HG03342 (cell line): ENCODE measurements at regions not wholly inside any gene's neighbourhood (a gene's known extent, or its start where the extent isn't known, plus 50 kb on each side); places are given as distances from the start of the nearest gene placed in this dataset.
"Not testable (repeated sequence)": the region's sequence is repeated elsewhere in the genome, so short reads cannot be mapped to it uniquely, and the experiment has no call there.

Experiments used
- ATAC-seq: cut with Tn5 transposase; IDR thresholded peaks from one replicate; pipeline ENCODE4 v1.9.1; 2021; ENCODE audit warnings: mild to moderate bottlenecking, moderate library complexity; ENCODE audit not compliant: unreplicated experiment

DNA sequence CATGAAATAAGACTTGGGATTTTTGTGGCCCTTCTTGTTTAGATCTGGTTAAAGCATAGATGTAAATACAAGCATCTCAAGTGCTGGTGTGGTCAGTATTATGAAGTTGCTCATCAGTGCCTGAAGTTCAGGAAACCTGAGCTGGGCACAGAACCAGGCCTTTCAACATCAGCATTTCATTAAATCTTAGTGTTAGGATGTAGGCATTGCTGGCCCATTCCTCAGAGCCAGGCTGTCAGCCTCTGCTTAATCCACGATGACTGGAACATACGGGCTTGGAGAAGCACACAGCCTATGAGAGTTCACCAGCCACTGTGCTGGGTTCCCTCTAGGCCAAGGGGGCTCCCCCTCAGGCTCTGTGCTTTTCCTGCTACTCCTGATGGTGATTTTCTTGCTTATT, 270.2 kb downstream of the EN1 start:
- ATAC-seq = no peak

DNA sequence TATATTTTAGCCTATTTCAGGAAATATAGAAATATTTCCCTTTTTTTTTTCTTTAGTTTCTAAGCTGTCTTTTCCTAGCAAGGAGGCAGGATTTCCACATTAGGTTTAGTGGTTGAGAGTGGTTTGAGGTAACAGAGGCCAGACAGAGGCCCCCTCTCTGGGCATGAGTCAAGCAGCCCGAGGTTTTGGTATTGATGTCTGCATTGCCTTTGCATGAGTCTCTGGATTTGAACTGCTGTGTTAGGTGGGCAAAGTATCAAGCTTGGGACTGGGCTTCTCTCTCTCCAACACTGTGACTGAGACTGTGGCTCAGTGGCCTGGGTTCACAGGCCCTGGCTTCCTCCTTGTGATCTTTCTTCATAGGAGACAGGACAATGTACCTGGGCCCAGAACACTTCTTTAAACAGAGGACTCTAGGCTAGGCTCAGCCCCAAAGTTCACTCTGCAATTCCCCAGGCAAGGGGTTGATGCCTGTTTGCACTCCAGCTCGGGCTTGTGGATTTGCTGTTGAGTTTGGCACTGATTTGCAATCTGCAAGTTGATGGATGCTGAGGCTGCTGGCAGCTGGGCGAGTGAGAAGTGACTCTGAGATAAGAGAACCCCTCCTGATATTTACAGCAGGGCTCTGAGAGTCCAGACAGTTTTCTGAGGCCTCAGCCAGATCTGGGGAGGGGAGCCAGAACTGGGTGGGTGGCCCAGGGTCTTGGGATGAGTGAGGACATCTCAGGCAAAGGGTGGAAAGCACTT, 271.2 kb downstream of the EN1 start:
- no peak for ATAC-seq

DNA sequence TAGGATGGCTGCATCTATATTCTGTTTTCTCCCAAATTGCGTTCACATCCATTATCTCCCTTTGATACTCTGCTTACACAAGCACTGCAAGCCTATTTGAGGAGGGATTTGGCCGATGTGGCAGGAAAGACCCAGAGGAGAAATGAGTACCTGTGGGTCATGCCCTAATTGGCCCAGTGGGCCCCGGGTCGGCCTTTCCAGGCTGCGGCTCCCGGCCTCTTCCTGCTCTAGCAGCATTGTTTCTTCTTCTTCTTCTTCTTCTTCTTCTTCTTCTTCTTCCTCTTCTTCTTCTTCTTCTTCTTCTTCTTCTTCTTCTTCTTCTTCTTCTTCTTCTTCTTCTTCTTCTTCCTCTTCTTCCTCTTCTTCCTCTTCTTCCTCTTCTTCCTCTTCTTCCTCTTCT, 275.1 kb downstream of the EN1 start:
- not testable (repeated sequence) for ATAC-seq

DNA sequence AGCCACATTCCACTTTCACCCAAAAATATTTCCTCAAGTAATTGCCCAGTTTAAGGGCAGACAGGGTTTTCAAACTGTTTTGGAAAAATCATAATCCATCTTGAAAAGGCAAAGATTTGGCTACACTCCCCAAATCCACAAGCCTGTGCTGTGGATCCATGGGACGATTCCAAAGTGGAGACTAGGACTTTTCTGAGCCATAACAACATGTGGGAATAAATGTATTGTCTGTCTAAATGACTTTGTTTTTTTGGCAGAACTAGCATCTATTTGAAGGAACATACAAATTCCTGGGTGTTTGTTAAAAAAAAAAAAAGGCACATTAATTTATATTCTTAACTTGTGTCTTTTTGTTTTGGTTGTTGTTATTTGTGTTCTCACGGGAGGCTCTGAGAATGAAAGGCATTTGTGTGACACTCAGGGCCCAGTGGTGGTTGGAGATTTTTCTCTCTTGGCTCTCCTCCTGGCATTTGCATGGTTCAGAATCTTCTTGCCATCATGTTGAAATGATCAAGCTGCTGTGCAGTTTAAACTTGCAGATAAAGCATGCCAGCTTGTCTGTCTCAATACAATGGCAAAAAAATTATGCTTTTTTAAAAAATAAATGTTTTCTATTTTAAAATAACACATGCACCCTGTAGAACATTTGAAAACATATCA, 277.4 kb downstream of the EN1 start:
- ATAC-seq = no peak

DNA sequence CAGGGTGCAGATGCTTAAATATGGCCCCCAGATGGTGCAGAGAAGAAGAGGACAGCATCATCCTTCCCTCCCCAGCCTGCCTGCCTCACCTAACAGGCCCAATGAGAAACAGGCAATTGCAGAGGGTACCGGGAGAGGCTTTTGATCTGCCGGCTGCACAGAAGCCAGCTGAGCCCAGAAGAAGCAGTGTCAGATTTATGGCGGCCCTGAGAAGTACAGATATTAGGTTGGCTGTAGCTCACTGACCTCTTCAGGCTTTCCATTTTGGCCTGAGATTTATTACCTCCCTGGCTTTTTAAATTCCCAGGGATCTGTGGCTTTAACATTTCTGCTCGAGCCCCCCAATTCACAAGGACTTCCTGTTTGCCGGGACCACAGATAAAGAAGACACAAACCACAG, 278.7 kb downstream of the EN1 start:
- ATAC-seq = no peak

DNA sequence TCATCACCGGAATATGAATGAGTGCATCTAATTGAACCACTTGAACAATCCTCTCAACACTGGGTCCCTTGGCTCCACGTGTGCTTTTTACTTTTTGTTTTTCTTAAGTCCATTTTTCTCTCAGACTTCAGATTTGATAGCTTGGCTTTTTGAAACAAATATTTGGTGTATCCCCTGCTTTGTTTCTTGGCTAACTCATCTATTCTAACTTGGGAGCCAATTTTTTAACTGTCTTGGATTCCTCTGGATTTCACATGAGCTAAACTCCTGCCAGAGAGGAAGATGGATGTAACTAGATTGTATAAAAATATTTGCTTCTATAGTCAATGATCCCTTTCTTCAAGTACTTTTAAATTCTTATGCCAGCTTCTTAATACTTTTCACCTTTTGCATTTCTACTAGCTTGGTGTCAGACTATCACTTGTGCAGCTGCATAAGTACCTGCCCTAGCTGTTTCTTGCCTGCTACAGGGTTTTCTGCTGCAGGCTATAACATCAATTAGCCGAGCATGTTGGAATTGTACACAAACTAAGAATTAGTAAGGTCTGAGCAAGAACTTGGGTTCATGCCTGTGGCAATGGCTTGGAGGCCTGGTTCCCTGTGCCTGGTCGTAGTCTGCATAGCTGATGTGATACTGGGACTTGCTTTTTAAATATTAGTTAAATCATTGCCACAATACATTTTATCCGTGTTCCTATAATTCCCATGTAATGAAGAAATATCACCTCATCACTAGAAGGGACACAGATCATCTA, 281.5 kb downstream of the EN1 start:
- ATAC-seq = no peak

DNA sequence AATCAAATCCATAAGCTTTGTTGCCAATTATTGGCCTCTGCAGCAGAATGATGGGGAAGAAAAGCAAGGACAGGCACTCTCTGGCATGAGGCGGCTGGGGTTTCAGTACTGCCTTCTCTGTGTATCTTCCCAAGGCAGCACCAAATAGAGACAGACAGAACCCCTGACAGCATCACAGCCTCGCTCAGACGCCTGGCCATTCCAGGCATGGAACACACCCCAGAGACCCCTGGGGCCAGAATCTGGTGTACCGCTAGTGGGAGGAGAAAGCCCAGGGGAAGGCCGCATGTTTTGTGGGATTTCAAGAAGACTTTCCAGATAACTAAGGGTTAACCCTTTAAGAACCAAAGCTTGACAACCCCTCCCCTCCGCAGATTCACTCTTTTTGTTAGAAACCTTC, 282.1 kb downstream of the EN1 start:
- no peak for ATAC-seq

DNA sequence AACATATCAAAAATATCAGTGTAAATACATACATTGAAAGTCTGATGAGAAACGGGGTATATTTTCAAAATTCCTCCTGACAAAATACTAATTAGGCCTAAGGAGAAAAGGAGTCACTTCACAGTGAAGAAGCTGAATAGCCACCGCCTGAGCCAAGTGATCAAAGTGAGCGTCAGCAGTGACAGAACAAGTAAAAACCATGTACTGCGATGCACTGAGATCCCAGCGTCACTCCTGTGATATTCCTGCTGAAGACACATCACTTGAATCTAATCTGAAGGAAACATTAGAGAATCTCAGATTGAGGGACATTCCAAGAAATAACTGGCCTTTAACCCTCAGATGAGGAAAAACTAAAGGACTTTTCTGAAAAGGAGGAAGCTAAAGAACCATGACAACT, 285.3 kb downstream of the EN1 start:
- no peak for ATAC-seq

DNA sequence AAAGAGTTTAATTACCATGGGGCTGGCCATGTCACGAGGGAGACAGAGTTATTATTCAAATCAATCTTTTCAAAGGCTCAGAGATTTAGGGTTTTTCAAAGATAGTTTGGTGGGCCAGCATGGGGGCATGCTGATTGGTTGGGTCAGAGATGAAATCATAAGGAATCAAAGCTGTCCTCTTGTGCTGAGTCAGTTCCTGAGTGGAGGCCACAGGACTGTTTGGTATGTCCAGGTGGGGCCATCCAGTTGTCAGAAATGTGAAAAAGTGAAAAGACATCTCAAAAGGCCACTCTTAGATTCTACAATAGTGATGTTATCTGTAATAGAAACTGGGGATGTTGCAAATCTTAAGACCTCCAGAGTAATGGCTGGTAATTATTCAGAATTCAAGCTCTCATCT, 288.6 kb downstream of the EN1 start:
- ATAC-seq = no peak

DNA sequence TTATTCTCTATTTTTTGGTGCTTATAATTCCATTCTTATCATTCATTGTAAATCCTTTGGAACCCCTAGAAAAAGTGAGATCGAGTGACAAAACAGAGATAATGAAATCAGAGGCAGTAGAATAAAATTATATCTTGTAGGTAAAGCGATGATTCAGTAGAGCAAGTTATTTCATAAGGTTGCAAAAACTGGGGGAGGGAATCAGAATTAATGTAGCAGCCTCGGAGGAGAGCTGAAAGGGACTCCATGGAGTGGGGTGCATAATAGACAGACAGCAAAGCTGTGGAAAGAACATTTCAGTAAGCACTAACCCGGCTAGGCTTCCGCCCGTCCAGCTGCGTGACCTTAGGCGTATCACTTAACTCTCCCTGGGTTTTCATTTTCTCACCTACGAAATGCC, 289.7 kb downstream of the EN1 start:
- no peak for ATAC-seq

DNA sequence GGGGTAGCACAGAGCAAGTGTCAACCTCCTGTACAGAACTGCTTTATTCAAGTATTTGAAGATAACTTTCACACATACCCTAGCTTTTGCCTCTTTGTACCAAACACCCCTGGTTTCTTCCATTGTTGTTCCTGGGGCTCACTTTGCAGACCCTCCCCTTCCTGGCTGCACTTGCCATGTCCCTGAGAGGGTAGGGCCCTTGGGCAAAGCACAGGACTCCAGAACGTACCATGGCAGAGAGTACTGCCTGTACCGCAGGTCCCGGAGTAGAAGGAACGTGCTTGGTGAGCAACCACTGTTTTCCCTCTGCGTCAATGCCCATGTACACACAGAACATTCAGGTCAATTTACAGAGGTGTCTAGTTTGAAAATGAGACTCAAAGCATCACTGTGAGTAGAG, 290.4 kb downstream of the EN1 start:
- ATAC-seq = no peak

DNA sequence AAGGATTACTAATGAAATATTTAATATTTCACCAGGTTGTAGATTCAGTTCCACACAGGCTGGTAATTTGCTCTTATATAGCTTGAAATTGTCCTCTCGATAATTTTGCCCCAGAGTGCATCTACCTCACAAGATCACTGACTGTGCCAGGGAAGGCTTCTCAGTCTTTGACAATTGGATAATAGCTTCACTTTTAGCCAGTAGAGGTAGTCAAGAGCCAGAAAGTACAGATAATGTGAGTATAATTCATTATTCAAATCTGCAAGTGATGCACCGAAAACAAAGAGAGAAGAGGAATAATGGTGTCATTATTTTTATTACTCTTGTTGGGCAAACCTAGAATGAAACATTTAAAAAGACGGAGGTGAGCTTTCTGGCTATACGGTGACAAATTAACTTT, 292.8 kb downstream of the EN1 start:
- no peak for ATAC-seq

DNA sequence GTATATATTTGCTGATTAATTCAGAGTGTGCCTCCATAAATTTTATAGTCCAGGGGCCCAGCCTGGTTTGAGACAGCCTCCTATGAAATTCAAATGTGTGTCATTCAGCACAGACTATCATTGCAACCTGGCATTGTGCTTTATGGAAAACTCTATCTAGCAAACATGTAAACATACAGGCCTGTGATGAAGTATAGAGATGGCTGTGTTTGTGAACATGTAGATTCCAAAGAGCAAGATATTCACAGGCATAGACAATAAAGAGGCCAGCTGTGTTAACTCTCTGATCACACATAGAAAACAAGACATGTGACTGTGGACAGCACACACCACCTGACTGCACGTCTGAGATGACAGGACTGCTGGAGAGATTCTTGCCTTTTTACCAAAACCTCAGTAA, 297.9 kb downstream of the EN1 start:
- no peak for ATAC-seq

DNA sequence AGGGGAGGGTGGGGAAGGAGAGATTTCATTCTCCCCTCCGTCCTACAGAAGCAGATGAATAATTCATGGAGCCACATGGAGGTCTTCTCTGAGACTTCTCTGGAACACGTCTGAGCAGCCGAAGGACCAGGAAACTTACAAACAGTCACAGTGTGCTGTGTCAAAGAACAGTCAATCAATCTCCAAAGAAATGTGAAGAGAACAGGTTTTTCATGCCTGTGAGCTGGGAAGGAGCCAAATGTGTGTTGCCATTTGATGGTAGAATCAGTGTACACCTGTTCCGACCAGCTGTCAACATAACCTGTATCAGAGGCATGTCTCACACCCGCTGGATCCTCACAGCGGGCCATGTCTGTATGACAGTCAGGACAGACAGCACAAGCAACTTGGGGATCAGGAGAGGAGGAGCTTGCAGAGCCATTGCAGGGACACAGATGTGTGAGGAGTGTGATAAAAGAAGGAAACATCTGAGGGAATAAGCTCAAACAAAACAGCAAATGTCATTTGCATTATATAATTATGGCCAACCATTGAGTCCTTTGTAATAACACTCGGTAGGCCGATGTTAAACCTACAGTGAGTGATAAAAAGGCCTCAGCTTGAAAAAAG, 298.5 kb downstream of the EN1 start:
- ATAC-seq = no peak

DNA sequence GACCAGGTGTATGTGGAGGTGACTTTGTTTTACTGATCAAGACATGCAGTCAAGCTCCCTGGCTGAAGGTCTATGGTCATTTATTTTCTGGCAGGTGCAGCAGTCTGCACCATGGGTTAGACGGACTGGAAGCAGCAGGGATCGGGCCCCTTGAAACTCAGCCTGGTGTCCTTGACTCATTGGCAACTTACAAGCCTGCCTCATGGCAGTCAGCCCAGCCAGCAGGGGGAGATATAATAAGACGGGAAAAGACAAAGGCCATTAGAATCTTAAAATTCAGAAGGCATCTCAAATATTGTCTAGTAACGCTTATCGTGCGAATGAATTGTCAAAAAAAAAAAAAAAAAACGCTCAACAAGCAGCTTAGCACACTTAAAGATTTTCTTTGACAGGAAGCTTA, 308.2 kb downstream of the EN1 start:
- ATAC-seq = no peak

DNA sequence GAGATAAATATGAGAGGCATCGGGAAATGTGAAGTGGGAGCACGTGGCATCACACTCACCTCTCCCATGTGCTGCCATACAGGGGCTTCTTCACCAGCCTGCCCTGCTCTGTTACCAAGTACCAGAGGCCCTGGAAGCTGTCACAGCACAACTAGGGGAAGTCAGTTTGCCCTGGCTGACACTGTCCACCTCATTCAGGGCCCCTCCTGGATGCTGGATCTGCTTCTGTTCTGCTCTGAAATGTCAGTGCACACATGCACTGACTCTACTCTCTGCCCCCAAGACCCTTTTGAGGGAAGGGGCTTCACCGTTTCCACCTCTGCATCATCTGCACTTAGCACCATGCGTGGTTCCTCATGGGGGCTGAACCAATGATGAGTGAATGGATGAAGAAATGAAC, 311.1 kb downstream of the EN1 start:
- no peak for ATAC-seq

DNA sequence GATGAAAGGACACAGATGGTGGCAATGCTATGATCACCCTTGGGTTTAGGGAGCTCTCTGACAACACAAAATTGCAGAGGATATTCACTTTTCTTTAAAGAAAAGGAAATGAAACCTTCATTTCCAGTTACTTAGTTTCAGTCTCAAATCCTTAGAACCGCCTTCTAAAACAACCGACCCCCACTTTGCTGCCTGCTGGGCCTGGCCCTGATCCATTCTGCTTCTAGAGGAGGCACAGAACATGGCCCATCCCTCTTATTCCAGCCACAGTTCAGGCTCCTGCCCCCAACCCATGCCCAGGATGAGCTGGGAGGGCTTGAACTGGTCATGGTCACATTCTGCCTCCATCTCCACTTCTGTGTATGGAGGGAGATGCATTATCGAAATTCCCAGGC, 311.6 kb downstream of the EN1 start:
- no peak for ATAC-seq

DNA sequence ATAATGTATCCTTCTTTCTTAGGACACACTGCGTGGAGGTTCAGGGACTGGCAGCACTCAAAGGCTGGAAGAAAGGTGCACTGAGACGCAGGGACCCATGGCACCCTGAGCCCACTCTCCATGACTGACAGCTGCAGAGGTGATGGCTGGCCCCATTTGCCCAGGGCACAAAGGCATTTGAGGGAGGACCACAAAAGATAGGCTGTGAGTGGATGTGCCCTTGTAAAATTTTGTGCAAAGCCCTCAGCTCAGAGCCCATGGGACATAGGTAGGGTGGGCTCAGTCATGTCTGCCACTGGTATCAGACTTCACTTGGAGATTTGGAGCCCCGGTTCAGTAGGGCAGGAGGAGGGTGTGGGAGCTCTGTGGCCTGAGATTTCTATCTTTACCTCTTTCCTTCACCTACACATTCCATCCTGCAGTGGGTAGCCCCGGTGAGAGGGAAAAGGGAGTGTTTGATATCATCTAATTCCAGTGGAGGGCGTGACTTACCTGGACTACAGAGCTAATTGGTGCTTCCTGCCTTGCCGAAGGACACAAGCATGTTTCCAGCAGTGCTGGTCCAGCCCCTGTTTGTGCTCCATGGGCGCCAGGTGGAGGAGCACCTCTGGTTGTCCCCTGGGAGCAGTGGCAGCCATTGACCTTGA, 312.2 kb downstream of the EN1 start:
- ATAC-seq = no peak

DNA sequence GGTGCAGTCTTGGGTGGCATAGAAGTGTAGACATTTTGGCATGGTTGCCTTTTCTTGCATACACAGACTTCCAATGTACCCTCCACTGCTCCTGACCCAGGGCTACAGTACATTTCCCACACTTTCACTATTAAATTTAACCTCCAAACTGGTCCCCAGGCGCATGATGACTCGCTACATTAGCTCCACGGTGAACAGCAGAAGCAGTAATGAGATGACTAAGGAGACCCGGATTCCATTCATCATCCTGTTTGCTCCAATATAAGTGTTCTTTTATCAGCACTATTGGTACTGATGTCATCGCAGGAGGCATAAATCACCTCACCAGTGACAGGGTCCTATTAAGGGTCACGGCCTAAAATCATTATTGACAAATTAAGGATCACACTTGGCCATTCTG, 316.5 kb downstream of the EN1 start:
- no peak for ATAC-seq

DNA sequence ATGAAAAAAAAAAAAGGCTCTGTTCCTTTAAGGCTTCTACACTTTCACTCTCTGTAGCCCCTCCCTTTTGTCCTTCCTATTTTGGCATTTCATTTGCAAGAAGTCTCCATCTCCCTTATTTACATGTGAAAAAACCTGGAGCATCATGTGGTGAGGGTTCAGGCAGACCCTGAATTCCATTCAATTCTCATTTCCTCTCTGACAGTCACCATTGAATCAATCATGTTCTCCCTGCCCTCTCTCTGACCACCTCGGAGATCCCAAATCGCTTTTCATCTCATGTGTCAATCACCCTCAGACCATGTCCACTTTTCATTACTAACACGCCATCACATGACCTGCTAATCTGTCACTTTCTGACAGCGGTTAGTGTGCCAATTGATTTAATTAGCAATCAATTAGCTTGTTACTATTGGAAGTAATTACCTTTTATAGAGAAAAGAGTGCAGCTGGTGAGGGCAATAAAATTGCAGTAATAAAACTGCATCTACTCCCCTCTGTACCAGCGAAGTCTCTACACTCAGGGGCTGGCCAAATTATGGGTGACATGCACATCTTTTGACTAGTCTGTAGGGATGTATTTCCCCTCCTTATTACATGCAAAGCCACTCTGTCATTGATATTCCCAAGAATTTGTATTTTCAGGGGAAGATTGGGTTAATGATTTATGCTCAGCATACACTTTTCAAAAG, 317.4 kb downstream of the EN1 start:
- no peak for ATAC-seq

DNA sequence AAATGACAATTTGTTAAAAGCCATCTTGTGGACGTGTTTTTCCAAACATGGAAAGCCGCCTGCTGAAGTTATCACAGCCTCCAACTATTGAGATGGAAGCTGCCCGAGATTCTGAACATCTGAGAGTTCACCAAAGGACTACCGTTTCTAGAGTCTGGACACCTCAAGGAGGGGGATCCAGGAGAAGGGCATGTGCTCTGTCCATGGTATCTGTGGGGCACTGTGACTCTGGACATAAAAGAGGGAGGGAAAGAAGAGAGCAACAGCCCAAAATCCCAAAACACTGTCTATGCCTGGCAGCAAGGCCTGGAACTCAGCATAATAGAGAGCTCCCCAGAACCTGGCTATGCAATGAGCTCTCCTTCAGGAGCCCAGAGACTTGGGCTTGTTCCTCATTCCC, 319.9 kb downstream of the EN1 start:
- no peak for ATAC-seq
